Right lobe of liver (tissue), 6 donors: ENCODE measurements at regions not wholly inside any gene's neighbourhood (a gene's known extent, or its start where the extent isn't known, plus 50 kb on each side); places are given as distances from the start of the nearest gene placed in this dataset.

Source experiments
- ATAC-seq, 4 donors: fragments of 200-7000 bp; cut with Tn5 transposase; one replicate each; pipeline ENCODE4 v1.9.1; 2020; ENCODE audit warnings: mild to moderate bottlenecking in 4 of 4, moderate library complexity in 4 of 4
- DNase-seq, 3 donors: peaks; one replicate each; pipeline ENCODE4 v3.0.0-alpha.2; 2020
- H3K27ac ChIP-seq, 3 donors: fragments of 200-600 bp; one replicate each; pipeline ENCODE4 v1.8.0; 2022
- H3K27me3 ChIP-seq, 2 donors: fragments of 200-600 bp; one replicate each; pipeline ENCODE4 v1.8.0; 2022
- H3K36me3 ChIP-seq, 4 donors: fragments of 200-600 bp; sonication (generic) in 1 of 4; one replicate each; pipeline versions ENCODE4 v1.5.1 to v1.8.0; 2017 to 2022; ENCODE audit warnings: control low read depth in 1 of 4
- H3K4me1 ChIP-seq, 4 donors: fragments of 200-600 bp; sonication (generic) in 1 of 4; one replicate each; pipeline versions ENCODE4 v1.5.1 to v1.8.0; 2017 to 2022; ENCODE audit warnings: control low read depth in 1 of 4
- H3K4me3 ChIP-seq, 3 donors: fragments of 200-600 bp; one replicate each; pipeline ENCODE4 v1.8.0; 2022
- H3K9me3 ChIP-seq, 4 donors: fragments of 200-600 bp; sonication (generic) in 1 of 4; one replicate each; pipeline versions ENCODE4 v1.5.1 to v1.8.0; 2017 to 2022; ENCODE audit warnings: control low read depth in 1 of 4
- CTCF ChIP-seq, 4 donors: fragments of 200-600 bp in 3 of 4; fragments of 450-650 bp in 1 of 4; IDR thresholded peaks; one replicate each; pipeline versions ENCODE4 v1.5.1 to v1.8.0; 2016 to 2022; ENCODE audit warnings: antibody characterized with exemption in 4 of 4, mild to moderate bottlenecking in 2 of 4
- POLR2A ChIP-seq: fragments of 450-650 bp; IDR thresholded peaks from one replicate; pipeline ENCODE4 v1.6.1; 2017; ENCODE audit warnings: antibody characterized with exemption, mild to moderate bottlenecking
- WGBS: methylation state at CpG from one replicate; pipeline ENCODE4 v1.1.6; 2018; ENCODE audit warnings: low coverage, low lambda C conversion rate; ENCODE audit not compliant: insufficient coverage; ENCODE audit errors: missing lambda C conversion rate; 5-methylcytosine and 5-hydroxymethylcytosine counted together
- intact Hi-C, 2 donors: fragments of 100-400 bp; cut with DNase I; formaldehyde crosslinking; loops; one replicate each; pipeline versions ENCODE4 v1.11.2 to v1.14.1; 2022
- donor health status: DM: no; HTN: yes; CAD: no.
- donor health status: DM: no; HTN: no; CAD: no.
- donor health status: DM: no; HTN: no; CAD: no.
- donor health status: DM: no; HTN: yes; CAD: no.
- donor health status: DM: no; HTN: yes; CAD: no.

GRCh38 chr14:26738571-26738970 is 140.7 kb upstream of the NOVA1 start:
- no peaks in the 10 kb centered on the region for H3K27me3 ChIP-seq
- DNase-seq (no peak), ATAC-seq (no peak)
- no peaks in the 10 kb centered on the region for H3K9me3 ChIP-seq
- H3K4me3 ChIP-seq = no peak overlapping the region
- no peaks in the 10 kb centered on the region for H3K36me3 ChIP-seq
- H3K4me1 ChIP-seq = no peaks in the 10 kb centered on the region
- 15% methylated on average over 3 of the region's 3 CpGs for WGBS
- intact Hi-C loops = no loop called here
- no peak overlapping the region for H3K27ac ChIP-seq
- TF ChIP-seq CTCF (IDR thresholded peaks at IDR 0.05) (no peak), POLR2A (no peak)

GRCh38 chr14:26741711-26742212 is 143.9 kb upstream of the NOVA1 start:
- DNase-seq (no peak), ATAC-seq (no peak)
- Histone ChIP-seq H3K36me3 (no peaks in the 10 kb centered on the region), H3K4me3 (no peak overlapping the region), H3K27ac (no peak overlapping the region), H3K27me3 (no peaks in the 10 kb centered on the region), H3K4me1 (no peaks in the 10 kb centered on the region), H3K9me3 (no peaks in the 10 kb centered on the region)
- TF ChIP-seq CTCF (IDR thresholded peaks at IDR 0.05) (no peak), POLR2A (no peak)
- intact Hi-C loops = no loop called here

- Histone ChIP-seq H3K4me3 (no peak overlapping the region), H3K4me1 (no peaks in the 10 kb centered on the region), H3K27ac (no peak overlapping the region), H3K36me3 (no peaks in the 10 kb centered on the region), H3K27me3 (no peaks in the 10 kb centered on the region), H3K9me3 (no peaks in the 10 kb centered on the region)
- 72% methylated on average over 2 of the region's 2 CpGs for WGBS
- ATAC-seq (no peak), DNase-seq (no peak)
- TF ChIP-seq POLR2A (no peak), CTCF (IDR thresholded peaks at IDR 0.05) (no peak)
- intact Hi-C loops = no loop called here
Observed at GRCh38 chr14:26743284-26743683, 145.5 kb upstream of the NOVA1 start.

GRCh38 chr14:26744903-26745302 is 147.1 kb upstream of the NOVA1 start:
- ATAC-seq (no peak), DNase-seq (no peak)
- Histone ChIP-seq H3K27ac (no peak overlapping the region), H3K4me3 (no peak overlapping the region), H3K27me3 (no peaks in the 10 kb centered on the region), H3K36me3 (no peaks in the 10 kb centered on the region), H3K9me3 (no peaks in the 10 kb centered on the region), H3K4me1 (no peaks in the 10 kb centered on the region)
- TF ChIP-seq POLR2A (no peak), CTCF (IDR thresholded peaks at IDR 0.05) (no peak)
- WGBS = 50% methylated on average over 1 of the region's 1 CpG
- intact Hi-C loops = no loop called here

- ATAC-seq (no peak), DNase-seq (no peak)
- H3K27ac ChIP-seq = no peak overlapping the region
- no peaks in the 10 kb centered on the region for H3K36me3 ChIP-seq
- WGBS = 83% methylated on average over 8 of the region's 9 CpGs
- H3K27me3 ChIP-seq = no peaks in the 10 kb centered on the region
- no peak for TF ChIP-seq POLR2A
- no peak for TF ChIP-seq CTCF (IDR thresholded peaks at IDR 0.05)
- H3K4me3 ChIP-seq = no peak overlapping the region
- peaks cover 0 to 15% (median 2%) of the 10 kb centered on the region in 4 donors for H3K4me1 ChIP-seq
- no peaks in the 10 kb centered on the region for H3K9me3 ChIP-seq
- intact Hi-C loops = no loop called here
Observed at GRCh38 chr14:26761532-26761931, 163.7 kb upstream of the NOVA1 start.
